ENCODE measurements at regions not wholly inside any gene's neighbourhood (a gene's known extent, or its start where the extent isn't known, plus 50 kb on each side); places are given as distances from the start of the nearest gene placed in this dataset.

- Histone ChIP-seq H3K4me1 (ENCODE audit: control insufficient read depth, low read length) (no peaks in the 10 kb centered on the region), H4K20me1 (ENCODE audit: control insufficient read depth, insufficient read depth, low read depth, low read length) (no peaks in the 10 kb centered on the region), H3K4me2 (ENCODE audit: low read length) (no peak overlapping the region), H3K9me2 (replicated peaks; ENCODE audit: control insufficient read depth, low read length) (no peaks in the 10 kb centered on the region), H3K27ac (ENCODE audit: low read depth, low read length) (no peak overlapping the region), H3K79me2 (ENCODE audit: control insufficient read depth, low read length) (no peaks in the 10 kb centered on the region), H3K36me3 (ENCODE audit: control insufficient read depth, low read length) (no peaks in the 10 kb centered on the region), H3K27me3 (ENCODE audit: control insufficient read depth, low read length) (no peaks in the 10 kb centered on the region), H3F3A (ENCODE audit: control insufficient read depth, insufficient read depth) (no peaks in the 10 kb centered on the region), H3K9me3 (ENCODE audit: control insufficient read depth, insufficient read depth, low read length) (no peaks in the 10 kb centered on the region), H3K4me3 (ENCODE audit: low read length) (no peak overlapping the region)
- no peak for TF ChIP-seq CTCF (IDR thresholded peaks at IDR 0.05; ENCODE audit: low read depth, low read length, poor library complexity, severe bottlenecking)
- TF ChIP-seq EZH2phosphoT487 (IDR thresholded peaks at IDR 0.05; ENCODE audit: borderline replicate concordance, low read length): no peak
Observed at GRCh38 chr5:24963611-24964010, 318.8 kb upstream of the CDH10 start.

GRCh38 chr5:24923400-24923799, 278.6 kb upstream of the CDH10 start:
- Histone ChIP-seq H3K4me3 (ENCODE audit: low read length) (no peak overlapping the region), H3K27ac (ENCODE audit: low read depth, low read length) (no peak overlapping the region), H3K4me2 (ENCODE audit: low read length) (no peak overlapping the region), H3K4me1 (ENCODE audit: control insufficient read depth, low read length) (no peaks in the 10 kb centered on the region), H3K36me3 (ENCODE audit: control insufficient read depth, low read length) (no peaks in the 10 kb centered on the region), H3F3A (ENCODE audit: control insufficient read depth, insufficient read depth) (no peaks in the 10 kb centered on the region), H3K9me2 (replicated peaks; ENCODE audit: control insufficient read depth, low read length) (no peaks in the 10 kb centered on the region), H3K27me3 (ENCODE audit: control insufficient read depth, low read length) (no peaks in the 10 kb centered on the region), H4K20me1 (ENCODE audit: control insufficient read depth, insufficient read depth, low read depth, low read length) (no peaks in the 10 kb centered on the region), H3K9me3 (ENCODE audit: control insufficient read depth, insufficient read depth, low read length) (no peaks in the 10 kb centered on the region), H3K79me2 (ENCODE audit: control insufficient read depth, low read length) (no peaks in the 10 kb centered on the region)
- TF ChIP-seq EZH2phosphoT487 (IDR thresholded peaks at IDR 0.05; ENCODE audit: borderline replicate concordance, low read length) (no peak), CTCF (IDR thresholded peaks at IDR 0.05; ENCODE audit: low read depth, low read length, poor library complexity, severe bottlenecking) (no peak)

- H3K9me2 ChIP-seq (replicated peaks; ENCODE audit: control insufficient read depth, low read length): no peaks in the 10 kb centered on the region
- H4K20me1 ChIP-seq (ENCODE audit: control insufficient read depth, insufficient read depth, low read depth, low read length): no peaks in the 10 kb centered on the region
- H3K27ac ChIP-seq (ENCODE audit: low read depth, low read length): no peak overlapping the region
- no peaks in the 10 kb centered on the region for H3K4me1 ChIP-seq (ENCODE audit: control insufficient read depth, low read length)
- H3K79me2 ChIP-seq (ENCODE audit: control insufficient read depth, low read length): no peaks in the 10 kb centered on the region
- no peaks in the 10 kb centered on the region for H3K9me3 ChIP-seq (ENCODE audit: control insufficient read depth, insufficient read depth, low read length)
- H3F3A ChIP-seq (ENCODE audit: control insufficient read depth, insufficient read depth): no peaks in the 10 kb centered on the region
- H3K27me3 ChIP-seq (ENCODE audit: control insufficient read depth, low read length): no peaks in the 10 kb centered on the region
- no peaks in the 10 kb centered on the region for H3K36me3 ChIP-seq (ENCODE audit: control insufficient read depth, low read length)
- no peak overlapping the region for H3K4me2 ChIP-seq (ENCODE audit: low read length)
- H3K4me3 ChIP-seq (ENCODE audit: low read length): no peak overlapping the region
- no peak for TF ChIP-seq EZH2phosphoT487 (IDR thresholded peaks at IDR 0.05; ENCODE audit: borderline replicate concordance, low read length)
- no peak for TF ChIP-seq CTCF (IDR thresholded peaks at IDR 0.05; ENCODE audit: low read depth, low read length, poor library complexity, severe bottlenecking)
Observed at GRCh38 chr5:24918676-24919075, 273.9 kb upstream of the CDH10 start.

GRCh38 chr5:24916863-24917262, 272.1 kb upstream of the CDH10 start:
- Histone ChIP-seq H3K27ac (ENCODE audit: low read depth, low read length) (no peak overlapping the region), H3K9me3 (ENCODE audit: control insufficient read depth, insufficient read depth, low read length) (no peaks in the 10 kb centered on the region), H3K36me3 (ENCODE audit: control insufficient read depth, low read length) (no peaks in the 10 kb centered on the region), H3K4me1 (ENCODE audit: control insufficient read depth, low read length) (no peaks in the 10 kb centered on the region), H3K4me3 (ENCODE audit: low read length) (no peak overlapping the region), H3K4me2 (ENCODE audit: low read length) (no peak overlapping the region), H3K27me3 (ENCODE audit: control insufficient read depth, low read length) (no peaks in the 10 kb centered on the region), H3K9me2 (replicated peaks; ENCODE audit: control insufficient read depth, low read length) (no peaks in the 10 kb centered on the region), H4K20me1 (ENCODE audit: control insufficient read depth, insufficient read depth, low read depth, low read length) (no peaks in the 10 kb centered on the region), H3F3A (ENCODE audit: control insufficient read depth, insufficient read depth) (no peaks in the 10 kb centered on the region), H3K79me2 (ENCODE audit: control insufficient read depth, low read length) (no peaks in the 10 kb centered on the region)
- no peak for TF ChIP-seq EZH2phosphoT487 (IDR thresholded peaks at IDR 0.05; ENCODE audit: borderline replicate concordance, low read length)
- TF ChIP-seq CTCF (IDR thresholded peaks at IDR 0.05; ENCODE audit: low read depth, low read length, poor library complexity, severe bottlenecking): no peak

All from DOHH2 (cell line).